Dermis blood vessel endothelial cell (primary cell): ENCODE measurements at regions not wholly inside any gene's neighbourhood (a gene's known extent, or its start where the extent isn't known, plus 50 kb on each side); places are given as distances from the start of the nearest gene placed in this dataset.

Source experiments
- DNase-seq: peaks from one replicate; pipeline ENCODE4 v3.0.0; 2010

DNA sequence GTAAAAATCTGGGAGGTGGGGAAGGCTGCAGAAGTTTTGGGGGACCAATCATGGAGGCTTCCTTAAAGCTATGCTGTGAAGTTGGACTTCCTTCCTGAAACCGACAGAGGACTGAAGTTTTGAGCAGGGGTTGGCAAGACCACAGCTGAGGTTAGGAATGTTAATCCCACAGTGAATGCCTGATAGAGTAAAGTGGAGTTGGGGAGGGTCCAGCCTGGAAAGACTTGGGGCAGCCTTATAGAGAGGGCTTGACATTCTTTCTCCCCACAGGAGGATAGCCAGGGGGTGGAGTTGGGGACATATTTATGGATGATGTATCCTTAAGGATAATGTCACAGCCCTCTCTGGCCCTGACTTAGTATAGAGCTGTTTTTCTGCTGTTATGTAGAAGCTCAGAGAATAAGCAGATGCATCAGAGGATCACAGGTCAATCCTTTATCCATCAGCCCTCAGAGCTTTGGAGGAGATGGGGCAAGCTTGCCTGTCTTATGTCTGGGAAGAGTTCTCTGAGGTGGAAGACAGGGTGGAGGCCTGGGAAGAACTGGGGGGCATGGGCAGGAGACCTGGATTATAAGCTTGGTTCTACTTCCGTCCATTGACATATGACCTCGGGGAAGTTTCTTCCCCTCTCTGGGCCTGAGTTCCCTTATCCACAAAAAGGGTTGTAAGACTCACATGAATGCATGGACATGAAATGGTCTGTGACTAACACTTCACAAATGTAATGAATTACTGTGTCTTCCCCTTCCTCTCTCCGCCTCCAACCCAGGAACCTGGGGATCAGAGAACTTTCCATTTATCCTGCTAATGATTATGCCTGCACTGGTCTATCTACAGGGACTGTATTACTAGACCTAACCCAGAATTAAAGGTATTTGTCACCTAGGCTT is 317.8 kb downstream of the MIAT start:
- no peak for DNase-seq

DNA sequence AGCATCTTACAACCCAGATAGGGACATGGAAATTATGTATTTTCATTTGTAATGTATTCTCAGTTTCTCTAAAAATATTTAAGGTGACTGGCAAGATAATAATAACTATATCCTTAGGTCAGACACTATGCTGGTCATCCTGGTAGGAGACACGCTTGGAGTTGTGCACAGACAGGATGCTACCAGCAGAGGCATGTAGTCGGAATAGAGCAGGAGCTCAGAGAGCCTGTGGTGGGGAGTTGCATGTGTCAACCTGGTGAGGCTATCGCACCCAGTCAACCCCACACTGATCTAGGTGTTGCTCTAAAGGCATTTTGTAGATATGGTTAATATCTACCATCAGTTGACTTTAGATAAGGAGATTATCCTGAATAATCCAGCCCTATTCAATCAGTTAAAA is 318.5 kb downstream of the MIAT start:
- DNase-seq, result no peak

DNA sequence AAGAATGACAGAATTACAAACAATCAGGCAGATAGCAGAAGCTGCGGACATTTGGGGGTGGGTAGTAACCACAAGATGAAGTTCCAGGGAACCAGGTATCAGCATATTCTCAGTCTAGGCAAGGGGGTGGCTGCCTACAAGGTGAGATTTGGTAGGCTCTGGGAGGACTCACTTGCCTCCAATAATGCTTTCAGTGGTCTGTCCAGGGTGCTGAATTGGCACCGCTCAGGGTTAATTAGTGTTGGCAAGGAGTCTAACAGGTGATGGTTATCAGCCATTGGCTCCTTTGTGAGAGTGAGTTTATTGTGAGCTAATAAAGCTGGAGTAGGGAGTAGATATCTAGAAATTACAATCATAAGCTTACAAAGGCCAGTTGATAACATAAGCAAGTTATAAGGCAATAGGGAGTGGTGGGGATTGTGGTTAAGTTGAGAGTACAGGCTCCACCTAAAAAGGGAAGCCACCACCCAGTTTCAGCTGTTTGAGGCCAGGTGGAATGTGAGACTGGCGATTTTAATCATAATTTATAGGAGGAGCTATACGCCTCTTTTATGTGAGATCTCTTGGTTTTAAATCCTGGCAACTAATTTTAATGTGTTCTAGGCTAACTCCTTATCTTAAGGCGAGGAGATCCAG is 320.5 kb downstream of the MIAT start:
- peak; percentile 2 for DNase-seq

DNA sequence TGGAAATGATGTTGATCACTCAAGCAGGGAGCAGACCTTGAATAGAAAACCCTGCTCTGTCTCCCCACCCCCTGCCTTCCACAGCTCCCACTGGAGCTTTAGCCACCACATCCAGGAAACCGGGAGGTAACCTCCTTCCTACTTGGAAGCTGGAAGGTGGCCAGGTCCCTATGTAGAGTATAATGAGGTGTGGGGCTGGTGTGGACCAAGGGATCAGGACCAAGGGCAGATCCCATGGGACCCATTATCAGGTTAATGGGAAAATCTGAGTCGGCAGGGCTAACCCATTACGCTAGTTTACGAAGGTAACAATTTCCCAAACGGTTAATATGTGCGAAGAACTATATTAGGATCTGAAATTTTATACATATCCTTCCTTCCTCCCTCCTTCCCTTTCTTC is 321.9 kb downstream of the MIAT start:
- peak; percentile 7 for DNase-seq

DNA sequence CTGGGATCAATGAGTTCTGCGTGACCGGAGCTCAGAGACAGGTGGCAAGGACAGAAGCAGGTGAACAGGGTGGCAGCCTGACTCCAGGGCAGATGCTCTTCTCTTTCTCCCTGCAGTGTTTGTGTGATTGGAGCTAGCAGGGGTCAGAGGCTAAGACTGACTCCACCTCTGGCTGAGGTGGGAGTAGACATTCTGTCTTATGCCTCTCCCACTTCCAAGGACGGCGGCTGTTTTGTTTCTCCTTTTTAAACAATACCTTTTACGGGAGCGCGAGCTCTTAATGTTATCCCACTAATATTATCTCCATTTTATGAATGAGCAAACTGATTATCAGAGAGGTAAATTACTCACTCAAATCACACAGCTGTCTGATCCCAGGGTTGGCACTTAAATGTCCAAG is 323.7 kb downstream of the MIAT start:
- no peak for DNase-seq

DNA sequence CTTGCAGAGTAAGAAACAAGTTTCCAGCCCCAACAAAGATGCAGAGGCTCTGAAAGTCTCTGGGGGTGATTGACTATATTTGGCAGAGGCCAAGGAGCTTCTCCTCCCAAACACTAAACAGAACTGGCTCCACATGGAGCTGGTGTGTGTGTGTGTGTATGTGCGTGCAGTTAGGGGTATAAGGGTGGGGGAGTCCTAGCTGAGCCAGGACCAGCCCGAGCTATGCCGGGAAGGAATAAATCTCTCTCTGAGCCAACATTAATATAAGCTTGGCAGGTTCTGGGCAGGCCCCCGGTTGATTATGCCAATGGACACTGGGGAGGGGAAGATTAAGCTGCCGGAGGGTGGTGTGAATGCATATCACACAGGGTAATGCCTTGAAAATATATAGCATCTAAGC is 324.2 kb downstream of the MIAT start:
- no peak for DNase-seq

DNA sequence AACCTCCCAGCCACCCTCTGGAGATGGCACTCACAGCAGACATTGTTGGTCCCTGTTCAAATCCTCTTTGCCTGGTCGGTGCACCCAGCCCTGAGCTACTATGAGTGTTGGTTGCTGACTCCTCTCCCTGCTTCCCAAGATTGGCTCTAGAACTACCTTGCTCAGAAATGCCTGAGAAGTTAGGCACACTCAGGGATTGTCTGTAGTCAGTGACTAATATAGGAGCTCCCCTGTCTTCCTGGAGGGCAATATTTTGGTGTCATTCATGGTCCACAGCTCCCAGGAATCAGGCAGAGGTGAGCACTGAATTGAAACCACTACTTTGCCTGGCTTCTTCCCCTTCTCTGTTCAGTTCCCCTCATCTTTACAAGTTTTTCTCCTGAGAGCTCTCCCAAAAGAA is 325.9 kb downstream of the MIAT start:
- DNase-seq, result no peak

DNA sequence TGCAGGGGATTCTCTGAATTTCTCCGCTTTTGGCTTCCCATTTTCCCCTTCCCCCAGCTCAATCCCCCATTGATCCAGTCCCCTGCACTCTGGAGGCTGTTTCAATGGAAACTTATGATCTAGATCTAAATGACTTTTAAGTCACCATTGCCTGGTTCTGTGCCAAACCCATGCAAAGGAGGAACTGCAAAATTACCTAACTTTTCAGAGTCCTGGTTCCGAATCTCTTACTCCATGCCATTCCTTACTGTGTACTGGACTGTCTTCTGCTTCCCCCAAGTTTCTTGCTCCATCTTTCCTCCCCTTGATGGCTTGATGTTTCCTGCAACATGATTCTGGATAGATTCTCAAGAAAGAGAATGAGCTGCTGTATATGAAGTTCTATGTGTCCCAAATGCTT is 327.8 kb downstream of the MIAT start:
- DNase-seq, result no peak

DNA sequence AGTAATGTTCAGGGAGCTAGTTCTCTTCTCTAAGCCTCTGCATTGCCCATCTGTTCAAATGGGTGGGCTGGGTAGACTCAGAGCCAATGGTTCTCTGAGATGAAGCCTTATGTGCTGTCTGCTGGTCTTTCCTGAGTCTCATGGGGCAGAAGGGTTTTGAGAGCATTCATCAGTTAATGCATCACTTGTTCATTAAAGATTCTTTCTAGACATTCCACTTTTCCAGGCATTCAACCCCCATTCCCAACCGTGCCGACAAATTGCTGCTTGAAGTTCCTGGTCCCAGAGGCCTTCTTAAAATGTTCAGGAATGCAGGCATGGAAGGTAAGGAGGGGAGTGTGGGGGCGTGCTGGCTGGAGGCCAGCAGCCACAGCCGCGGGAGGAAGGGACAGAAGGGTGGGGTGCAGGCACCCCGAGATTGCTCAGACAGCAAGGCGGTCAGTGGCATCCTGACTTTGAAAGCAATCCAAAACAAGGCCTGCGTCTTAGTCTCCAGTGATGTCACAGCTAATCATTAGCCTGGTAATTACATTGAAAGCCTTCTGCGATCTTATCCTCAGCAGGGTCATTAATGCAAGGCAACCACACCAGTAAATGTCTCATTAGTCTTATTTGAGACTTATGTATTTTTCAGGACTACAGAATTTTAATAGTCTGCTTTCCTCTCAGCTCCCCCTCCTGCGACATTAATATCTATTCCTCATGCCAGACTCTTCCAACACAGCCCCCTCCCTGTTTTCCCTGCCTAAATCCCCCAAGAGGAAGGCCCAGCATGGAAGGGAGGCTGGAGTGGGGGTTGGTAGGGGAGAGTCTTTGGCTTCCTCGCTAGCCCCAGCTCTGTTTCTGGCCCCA is 328.8 kb downstream of the MIAT start:
- no peak for DNase-seq

DNA sequence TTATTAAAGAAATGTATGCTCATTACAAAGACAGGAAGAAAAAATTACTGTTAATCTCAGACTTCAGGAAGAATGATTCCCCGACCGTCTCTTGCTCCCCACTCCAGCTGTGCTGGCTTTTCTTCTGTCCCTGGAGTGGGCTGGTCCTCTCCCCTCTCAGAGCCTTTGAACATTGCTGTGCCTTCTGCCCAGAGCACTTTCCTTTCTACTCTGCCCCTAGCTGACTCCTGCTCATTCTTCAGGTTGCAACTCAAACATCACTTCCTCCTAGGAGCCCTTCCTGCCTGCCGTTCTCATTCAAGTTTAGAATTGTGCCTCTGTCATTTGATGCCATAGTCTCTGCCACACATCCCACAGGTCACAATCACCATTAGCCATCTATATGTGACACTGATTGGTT is 329.5 kb downstream of the MIAT start:
- no peak for DNase-seq

DNA sequence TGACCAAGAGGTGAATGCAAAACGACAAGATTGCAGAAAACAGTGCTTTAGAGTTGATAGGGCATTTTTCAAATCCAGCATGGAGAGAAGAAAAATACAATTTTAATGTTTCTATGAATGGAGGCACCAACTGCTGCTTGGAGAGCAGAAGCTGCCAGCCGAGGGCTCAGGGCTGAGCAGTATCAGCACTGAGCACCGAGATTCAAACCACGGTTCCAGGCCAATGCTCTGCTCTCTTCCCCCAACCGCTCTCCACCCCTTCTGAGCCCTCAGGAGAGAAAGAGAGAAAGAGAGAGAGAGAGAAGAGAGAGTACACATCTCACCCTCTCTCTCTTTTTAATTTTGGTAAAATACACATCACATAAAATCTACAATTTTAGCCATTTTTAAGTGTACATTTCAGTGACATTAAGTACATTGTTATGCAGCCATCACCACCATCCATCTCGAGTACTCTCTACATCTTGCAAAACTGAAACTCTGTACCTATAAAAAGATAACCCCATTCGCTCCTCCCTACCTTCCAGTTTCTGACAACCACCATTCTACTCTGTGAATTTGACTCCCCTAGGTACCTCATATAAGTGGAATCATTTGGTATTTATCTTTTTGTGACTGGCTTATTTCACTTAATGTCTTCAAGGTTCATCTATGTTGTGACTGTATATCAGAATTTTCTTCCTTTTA is 333.3 kb downstream of the MIAT start:
- DNase-seq, result no peak

DNA sequence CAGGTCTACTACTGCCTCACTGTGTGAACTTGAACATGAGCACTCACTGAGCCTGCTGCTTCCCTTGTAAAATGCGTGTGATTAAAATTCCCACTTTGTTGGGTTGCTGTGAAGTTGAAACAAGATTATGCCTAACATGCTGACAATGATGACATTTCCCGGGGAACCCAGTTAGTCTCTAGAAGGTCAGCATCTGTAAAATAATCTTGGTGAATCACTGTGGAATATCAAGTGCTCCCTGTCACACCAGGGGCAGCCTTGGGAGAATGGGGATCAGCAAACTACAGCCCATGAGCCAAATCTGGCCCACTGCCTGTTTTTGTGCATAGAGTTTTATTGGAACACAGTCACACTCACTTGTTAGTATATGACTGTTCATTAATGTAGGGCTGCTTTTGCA is 335.2 kb downstream of the MIAT start:
- no peak for DNase-seq

DNA sequence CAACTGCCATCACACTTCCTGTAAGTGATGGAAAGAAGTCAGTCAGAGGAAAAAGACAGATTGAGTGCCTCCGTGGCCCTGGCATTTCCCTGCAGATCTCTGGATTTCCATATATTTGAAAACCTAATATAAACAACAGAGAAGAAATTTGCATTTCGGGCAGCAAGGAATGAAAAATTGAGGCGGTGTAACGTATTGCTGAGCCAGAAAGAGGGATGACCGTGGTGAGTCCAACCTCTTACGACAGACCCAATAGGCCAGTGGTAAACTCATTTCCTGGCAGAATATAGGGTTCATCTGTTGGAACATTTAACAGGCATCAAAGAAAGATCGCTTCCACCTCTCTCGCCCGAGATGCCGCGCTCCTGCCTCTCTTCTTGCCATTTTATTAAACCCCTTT is 336.5 kb downstream of the MIAT start:
- no peak for DNase-seq

DNA sequence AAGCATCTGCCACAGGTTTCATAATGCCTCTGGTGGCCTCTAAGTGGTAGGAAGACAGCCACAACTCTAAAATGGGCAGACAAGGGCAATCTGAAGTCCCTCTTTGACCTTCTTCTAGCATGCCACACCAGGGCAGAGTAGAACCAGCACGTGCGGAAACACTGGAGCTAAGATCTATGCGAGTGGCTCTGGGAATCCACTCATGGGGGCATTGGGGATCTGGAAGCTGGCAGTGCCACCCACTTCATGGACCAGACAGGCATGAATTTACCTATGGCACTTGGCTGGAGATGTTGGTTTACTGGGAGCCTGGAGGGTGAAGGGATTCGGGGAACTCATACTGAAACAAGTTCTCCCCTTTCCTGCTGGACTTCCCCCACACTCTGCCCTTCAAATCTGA is 337.4 kb downstream of the MIAT start:
- DNase-seq, result no peak

DNA sequence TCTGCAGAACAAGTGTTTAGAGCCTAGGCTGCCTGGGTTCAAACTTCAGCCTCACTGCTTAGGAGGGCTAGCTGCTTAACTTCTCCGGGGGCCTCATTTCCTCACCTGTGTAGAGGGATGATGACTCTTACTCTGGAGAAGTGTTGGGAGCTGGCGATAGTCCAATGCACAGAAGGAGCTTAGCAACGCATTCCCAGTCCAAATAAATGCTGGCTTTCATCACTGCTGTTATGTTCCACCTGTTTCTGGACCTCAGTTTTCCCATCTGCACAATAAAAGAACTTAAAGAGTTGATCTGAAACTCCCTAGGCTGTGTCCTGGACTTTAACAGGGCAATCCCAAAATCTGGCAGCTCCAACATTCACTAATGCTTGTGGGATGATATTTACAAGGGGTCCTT is 337.8 kb downstream of the MIAT start:
- DNase-seq, result no peak

DNA sequence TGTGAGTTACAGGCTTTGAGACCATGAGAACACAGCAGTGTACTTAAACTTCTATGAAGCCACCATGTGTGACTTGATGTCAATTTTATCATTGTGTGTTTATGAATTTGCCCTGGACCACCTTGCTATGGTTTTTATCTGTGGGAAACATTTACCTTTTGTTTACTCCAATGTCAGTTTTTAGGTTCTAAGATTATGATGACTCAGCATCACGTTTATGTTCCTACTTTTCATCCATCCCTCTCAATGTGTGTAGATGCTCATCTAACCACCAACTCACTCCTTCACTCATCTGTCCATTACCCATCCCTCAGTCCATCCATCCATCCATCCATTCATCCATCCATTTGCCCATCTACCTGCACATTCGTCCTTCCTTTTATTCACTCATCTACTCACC is 338.8 kb downstream of the MIAT start:
- no peak for DNase-seq

DNA sequence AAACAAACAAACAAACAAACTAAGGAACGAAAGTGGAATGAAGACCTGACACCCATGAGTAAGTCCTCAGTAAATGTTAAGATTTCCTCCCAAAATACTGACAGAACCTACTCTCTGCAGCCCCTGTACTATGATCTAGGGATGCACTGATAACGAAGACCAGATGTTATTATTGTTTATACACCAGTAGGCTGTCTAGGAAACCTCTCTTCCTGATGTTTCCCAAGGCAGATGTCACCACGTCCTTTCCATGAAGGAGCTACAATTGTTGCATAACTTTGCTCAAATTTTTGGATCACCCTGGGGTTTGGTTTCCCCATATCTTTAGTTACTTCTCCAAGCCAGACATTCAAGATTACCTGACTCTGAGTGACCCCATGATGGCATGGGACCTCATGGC is 340.7 kb downstream of the MIAT start:
- DNase-seq, result no peak

DNA sequence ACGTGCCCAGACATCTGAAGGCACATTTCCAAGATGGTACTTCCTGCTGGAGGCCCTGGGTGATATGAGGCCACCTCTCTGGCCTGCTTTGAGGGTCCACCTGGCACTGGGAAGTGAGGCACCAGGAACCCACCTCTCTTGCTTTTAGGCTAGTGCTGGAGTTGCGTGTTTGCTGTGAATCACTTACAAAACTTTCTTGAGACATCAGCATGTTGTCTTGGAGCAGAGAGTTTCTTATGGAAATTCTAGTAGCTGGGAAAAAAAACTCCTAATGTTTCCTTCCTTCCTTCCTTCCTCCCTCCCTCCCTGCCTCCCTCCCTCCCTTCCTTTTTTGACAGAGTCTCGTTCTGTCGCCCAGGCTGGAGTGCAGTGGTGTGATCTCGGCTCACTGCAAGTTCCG is 341.3 kb downstream of the MIAT start:
- DNase-seq, result no peak

DNA sequence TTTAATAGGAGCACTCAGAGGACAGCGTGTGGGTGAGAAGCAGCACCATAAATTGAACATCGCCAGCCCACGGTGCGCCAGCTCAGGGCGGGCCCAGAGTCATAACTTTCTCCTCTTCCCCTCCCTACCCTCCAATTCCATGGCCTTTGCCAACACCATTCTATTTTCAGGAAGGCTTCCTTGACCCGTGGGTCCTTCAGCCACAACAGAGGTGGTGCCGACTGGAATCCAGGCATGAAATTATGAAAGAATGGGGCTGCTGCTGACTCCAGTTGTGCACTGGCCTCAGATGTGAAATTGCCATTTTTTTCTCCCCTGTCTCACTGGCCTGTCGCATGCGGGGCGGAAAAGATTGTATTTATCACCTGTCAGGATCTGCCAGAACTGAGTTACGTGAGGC is 345.9 kb downstream of the MIAT start:
- DNase-seq, result no peak

DNA sequence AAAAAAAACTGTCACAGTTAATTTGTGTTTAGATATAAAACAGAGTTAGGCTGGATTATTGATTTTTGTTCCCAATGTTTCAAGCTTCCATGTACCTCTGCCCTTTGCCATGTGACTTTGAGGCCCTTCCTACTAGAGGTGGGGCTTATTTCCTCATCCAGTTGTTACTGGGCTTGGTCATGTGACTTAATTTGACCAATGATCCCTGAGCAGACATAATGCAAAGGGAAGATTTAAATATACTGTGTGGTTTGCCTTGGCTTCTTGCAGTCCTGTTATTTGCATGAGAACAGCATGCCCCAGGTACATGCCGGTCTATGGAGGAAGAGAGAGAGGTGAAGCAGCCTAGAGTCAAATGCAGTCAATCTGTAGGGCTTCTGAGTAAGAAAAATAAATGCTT is 347.0 kb downstream of the MIAT start:
- DNase-seq, result no peak

DNA sequence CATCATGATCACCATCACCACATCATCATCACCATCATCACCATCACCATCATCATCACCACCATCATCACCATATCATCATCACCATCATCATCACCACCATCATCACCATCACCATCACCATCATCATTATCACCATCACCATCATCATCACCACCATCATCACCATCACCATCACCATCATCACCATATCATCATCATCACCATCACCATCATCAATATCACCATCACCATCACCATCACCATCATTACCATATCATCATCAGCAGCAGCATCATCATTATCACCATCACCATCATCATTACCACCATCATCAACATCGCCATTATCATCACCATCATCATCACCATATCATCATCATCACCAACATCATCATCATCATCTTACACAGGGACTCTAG is 351.1 kb downstream of the MIAT start:
- DNase-seq, result no peak

DNA sequence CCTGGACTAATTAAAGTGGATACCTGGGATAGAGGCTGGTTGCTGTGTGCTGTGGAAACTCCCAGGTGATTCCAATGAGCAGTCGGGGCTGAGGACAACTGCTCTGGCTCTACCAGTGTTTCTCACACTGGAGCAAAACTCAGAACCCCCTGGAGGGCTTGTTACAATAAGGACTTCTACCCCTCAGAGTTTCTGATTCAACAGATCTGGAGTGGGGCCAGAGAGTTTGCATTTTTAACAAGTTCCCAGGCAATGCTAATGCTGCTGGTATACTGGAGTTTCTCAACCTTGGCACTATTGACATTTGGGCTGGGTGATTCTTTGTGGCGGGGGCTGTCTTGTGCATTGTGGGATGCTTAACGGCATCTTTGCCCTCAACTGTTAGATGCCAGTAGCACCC is 353.7 kb downstream of the MIAT start:
- DNase-seq, result no peak

DNA sequence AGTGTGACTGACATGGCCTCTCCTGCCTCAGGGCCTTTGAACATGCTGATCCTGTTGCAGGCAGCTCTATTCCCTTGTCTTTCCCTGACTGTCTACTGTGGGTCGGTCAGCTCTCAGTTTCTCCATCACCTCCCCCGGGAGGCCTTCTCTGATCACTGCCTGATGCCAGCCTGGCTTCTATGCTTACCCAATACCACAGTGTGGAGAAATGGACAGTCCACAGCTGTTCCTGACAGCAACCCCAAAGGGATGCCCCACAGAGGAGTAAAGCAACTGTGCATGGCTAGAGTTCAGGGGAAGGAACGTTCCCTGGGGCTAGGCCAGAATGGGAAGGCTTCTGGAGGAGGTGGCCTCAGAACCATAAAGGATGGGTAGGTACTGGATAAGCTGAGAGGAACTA is 354.3 kb downstream of the MIAT start:
- no peak for DNase-seq
